ENCODE measurements at regions not wholly inside any gene's neighbourhood (a gene's known extent, or its start where the extent isn't known, plus 50 kb on each side); places are given as distances from the start of the nearest gene placed in this dataset.

- no peak overlapping the region for H3K4me3 ChIP-seq (replicated peaks in 1 of 2; ENCODE audit: low read depth in 2 of 2, low read length in 2 of 2)
Measured at GRCh38 chr5:8060235-8060952, 191.4 kb downstream of the MTRR start.

DNA sequence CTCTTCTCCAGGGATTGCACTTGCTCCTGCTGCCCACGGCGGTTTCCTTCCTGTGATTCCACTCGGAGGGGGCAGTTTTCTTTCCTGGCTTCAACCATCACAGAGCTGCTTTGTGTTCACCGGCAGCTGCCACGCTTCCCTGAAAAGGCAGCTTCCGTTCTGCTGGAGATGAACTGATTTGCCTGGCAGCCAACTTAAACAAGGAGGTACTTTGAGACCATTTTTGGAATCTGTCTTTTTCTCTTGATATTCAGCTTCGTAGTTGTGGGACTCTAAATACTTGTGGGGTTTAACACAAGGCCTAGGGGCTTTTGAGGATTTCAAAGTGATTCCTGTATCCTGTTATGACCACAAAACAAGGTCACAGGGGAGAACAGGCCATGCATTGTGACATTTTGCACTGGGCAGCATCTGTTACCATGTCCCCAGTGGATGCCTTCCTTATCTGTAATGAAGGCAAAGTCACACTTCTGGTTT lies 192.0 kb downstream of the MTRR start:
- DNase-seq (ENCODE audit: low read depth in 2 of 2) = no peak
- no peak for TF ChIP-seq CTCF (IDR thresholded peaks at IDR 0.05; ENCODE audit: low read depth, low read length)
- no peak overlapping the region for H3K4me3 ChIP-seq (replicated peaks in 1 of 2; ENCODE audit: low read depth in 2 of 2, low read length in 2 of 2)

More at GRCh38 chr5:8060235-8060952, 191.4 kb downstream of the MTRR start:
- no peak for DNase-seq (ENCODE audit: low read depth in 2 of 2)
- no peak for TF ChIP-seq CTCF (IDR thresholded peaks at IDR 0.05; ENCODE audit: low read depth, low read length)

- no peak for TF ChIP-seq CTCF (IDR thresholded peaks at IDR 0.05; ENCODE audit: low read depth, low read length)
- no peak for DNase-seq (ENCODE audit: low read depth in 2 of 2)
- H3K4me3 ChIP-seq (replicated peaks in 1 of 2; ENCODE audit: low read depth in 2 of 2, low read length in 2 of 2) = no peak overlapping the region
Measured at GRCh38 chr5:8062521-8062920, 193.6 kb downstream of the MTRR start.

- no peak overlapping the region for H3K4me3 ChIP-seq (replicated peaks in 1 of 2; ENCODE audit: low read depth in 2 of 2, low read length in 2 of 2)
- no peak for DNase-seq (ENCODE audit: low read depth in 2 of 2)
- TF ChIP-seq CTCF (IDR thresholded peaks at IDR 0.05; ENCODE audit: low read depth, low read length) = no peak
Measured at GRCh38 chr5:8068078-8068477, 199.1 kb downstream of the MTRR start.

- no peak for TF ChIP-seq CTCF (IDR thresholded peaks at IDR 0.05; ENCODE audit: low read depth, low read length)
- H3K4me3 ChIP-seq (replicated peaks in 1 of 2; ENCODE audit: low read depth in 2 of 2, low read length in 2 of 2) = no peak overlapping the region
- no peak for DNase-seq (ENCODE audit: low read depth in 2 of 2)
Measured at GRCh38 chr5:8070138-8070537, 201.2 kb downstream of the MTRR start.

DNA sequence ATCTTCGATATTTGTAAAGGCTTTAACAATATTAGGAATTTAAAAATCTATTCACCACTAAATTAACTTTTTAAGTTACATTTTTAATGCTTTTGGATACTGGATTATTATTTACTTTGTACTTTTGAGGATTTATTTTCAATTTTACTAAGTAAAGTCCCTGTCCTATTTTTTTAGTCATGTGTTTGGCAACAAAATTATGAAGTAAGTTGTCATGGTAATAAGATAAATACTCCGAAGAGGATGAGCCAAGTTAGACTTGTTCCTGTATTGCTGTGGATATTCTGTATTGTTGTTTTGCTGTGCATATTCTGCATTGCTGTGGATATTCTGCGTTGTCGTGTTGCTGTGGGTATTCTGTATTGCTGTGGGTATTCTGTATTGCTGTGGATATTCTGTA lies 210.1 kb downstream of the MTRR start:
- TF ChIP-seq CTCF (IDR thresholded peaks at IDR 0.05; ENCODE audit: low read depth, low read length) = no peak
- no peak for DNase-seq (ENCODE audit: low read depth in 2 of 2)
- no peak overlapping the region for H3K4me3 ChIP-seq (replicated peaks in 1 of 2; ENCODE audit: low read depth in 2 of 2, low read length in 2 of 2)

- DNase-seq (ENCODE audit: low read depth in 2 of 2) = no peak
- H3K4me3 ChIP-seq (replicated peaks in 1 of 2; ENCODE audit: low read depth in 2 of 2, low read length in 2 of 2) = no peak overlapping the region
- TF ChIP-seq CTCF (IDR thresholded peaks at IDR 0.05; ENCODE audit: low read depth, low read length) = no peak
Measured at GRCh38 chr5:8081179-8081578, 212.2 kb downstream of the MTRR start.

All from cardiac fibroblast (primary cell).